Dermis blood vessel endothelial cell (primary cell): ENCODE measurements at regions not wholly inside any gene's neighbourhood (a gene's known extent, or its start where the extent isn't known, plus 50 kb on each side); places are given as distances from the start of the nearest gene placed in this dataset.
"Not testable (repeated sequence)": the region's sequence is repeated elsewhere in the genome, so short reads cannot be mapped to it uniquely, and the experiment has no call there.

Source experiments
- DNase-seq: peaks from one replicate; pipeline ENCODE4 v3.0.0; 2010

DNA sequence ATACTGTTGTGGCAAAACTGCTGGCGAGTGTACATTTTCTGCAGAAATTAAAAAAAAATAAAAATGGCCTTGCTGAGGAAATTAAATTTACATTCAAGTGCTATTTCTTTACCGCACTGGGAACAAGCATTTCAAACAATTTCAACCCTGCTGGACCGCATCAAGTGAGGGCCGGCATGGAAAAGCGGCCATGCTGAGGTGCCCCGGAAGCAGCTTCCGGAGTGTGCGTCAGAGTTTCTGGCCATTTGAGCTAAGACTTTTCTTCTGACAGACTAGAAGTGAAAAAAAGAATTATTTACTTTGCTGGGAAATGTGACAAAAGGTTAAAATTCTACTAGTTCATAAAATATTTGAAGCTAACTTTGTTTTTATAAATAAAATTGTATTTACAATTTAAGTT lies 337.0 kb downstream of the CACNA1B start:
- not testable (repeated sequence) for DNase-seq

DNA sequence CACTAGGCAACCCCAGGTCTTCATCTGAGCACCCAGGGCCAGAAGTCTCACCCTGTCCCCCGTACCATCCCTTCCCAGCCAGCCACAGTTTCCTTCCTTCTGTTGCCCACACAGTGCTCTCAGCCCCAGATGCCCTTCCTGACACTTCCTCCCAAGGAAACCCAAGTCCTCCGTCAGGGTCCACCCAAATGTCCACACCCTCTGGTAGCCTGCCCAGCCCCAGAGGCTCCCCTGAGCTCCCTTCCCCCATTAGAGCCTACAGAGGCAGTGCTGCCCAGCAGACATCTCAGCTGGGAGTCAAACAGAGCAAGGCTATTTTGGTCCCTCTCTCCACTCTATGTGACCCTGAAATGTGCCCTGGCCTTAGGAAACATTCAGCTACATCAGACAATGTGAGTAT lies 338.0 kb downstream of the CACNA1B start:
- not testable (repeated sequence) for DNase-seq

DNA sequence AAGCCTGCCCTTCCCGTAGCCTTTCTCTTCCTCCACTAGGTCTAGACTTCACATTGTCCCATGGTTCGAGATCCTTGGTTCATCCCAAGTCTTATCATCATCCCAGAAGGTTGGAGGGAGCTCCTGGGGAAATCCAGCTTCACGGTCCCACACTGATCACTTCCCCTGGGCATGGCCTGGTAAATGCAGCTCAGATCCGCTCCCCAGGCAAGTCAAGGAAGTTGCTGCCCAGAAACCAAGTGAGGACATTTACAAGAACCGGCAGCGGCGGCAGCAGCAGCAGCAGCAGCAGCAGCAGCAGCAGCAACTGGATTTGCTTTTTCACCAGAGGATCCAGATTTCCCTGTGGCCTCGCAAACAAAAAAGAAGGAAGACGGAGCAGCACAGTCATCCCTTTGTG lies 339.2 kb downstream of the CACNA1B start:
- not testable (repeated sequence) for DNase-seq

DNA sequence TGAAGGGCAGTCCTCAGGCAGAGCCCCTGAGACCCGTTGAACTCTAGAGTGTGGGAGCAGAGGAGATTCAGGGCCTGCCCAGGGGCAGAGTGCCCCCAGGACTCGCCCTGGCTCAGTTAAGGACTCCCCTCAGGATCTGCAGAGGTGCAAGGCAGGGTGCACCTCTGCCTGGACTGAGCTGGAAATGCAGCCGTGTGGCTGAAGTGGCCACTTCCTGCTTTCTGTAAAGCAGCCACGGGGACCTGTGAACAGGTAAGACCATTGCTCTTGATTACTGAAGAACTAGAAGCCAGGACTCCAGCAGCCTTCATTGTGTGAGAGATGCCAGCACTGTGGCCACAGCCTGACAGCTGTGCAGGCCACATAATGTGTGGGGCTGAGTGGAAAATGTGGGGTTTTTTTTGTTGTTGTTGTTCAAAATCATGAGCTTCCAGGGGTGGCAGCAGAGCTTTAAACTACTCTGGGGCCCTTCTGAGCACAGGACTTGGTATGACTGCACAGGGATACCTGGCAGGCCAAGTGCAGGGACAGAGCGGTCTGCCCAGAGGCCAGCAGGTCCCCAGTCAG lies 339.8 kb downstream of the CACNA1B start:
- not testable (repeated sequence) for DNase-seq

DNA sequence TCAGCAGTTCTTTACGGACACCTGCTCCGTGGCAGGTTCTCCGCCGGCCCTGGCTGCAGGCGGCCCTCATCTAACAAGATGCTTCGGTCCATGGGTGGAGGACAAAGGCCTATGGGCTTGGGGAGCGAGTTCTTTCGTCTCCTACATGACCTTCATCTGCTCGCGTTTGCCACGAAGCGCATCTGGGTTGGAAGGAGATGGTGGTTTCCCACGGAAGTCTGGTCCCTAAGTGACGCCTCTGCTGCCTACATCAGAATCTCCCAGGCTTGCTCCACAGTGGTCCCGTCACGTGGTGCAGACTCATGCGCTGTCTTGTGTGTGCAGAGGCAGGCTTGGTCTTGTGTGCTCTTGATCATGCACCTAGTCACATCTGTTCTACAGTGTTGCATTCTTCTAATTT lies 341.7 kb downstream of the CACNA1B start:
- not testable (repeated sequence) for DNase-seq

DNA sequence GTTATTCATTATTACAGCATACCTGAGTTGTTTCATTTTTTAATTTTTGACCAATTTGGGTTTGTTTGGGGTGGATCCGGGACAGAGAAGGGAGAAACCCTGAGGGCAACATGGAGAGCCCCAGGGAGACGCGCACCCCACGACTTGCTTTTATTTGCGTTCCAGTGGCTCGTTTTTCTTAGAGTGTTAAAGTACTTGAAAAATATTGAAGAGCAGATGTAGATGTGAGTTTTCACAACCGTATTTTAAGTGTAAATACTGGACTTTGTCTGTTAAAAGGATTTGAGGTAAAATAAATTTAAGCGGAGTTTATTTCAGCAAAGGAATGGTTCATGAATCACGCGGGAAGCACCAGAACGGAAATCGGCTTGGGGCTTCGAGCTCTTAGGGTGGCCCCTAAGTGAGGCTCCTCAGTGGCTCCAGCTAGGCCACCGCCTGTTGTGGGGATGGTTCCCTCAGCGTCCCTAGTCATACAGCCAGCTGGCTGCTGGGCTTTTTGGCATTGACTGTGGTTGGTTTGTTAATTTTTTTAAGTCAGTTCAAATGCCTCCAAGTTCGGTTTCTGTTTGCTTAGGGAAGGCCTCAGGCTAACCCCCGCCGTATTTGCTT lies 344.0 kb downstream of the CACNA1B start:
- not testable (repeated sequence) for DNase-seq

DNA sequence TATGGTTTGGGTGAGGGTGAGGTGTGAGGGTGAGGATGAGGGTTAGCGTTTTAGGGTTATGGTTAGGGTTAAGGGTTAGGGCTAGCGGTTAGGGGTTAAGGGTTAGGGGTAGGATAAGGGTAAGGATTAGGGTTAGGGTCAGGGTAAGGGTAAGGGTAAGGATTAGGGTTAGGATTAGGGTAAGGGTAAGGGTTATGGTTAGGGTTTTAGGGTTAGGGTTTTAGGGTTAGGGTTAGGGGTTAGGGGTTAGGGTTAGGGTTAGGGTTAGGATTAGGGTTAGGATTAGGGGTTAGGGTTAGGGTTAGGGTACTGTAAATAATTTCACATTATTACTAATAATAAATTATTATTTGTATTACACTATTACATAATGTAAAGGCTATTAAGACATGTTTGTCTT lies 359.5 kb downstream of the CACNA1B start:
- not testable (repeated sequence) for DNase-seq

DNA sequence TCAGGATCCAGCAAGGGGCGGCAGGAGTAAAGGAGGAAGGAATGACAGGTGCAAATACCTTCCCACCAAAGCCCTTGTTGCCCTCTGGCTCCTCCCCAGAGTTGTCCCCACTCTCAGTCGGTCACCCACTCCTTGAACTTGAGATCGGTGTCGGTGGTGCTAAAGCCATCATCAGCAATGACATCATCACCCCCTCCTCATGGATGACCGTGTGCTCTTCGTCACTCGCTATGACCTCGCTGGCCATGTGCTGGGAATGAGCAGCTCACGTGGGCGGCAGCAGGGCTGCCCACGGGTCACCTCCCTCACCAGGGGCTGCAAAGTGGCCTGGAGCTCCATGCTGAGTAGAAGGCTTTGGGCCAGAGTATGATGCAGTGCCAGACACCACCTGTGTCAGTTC lies 405.3 kb downstream of the CACNA1B start:
- not testable (repeated sequence) for DNase-seq
